Trophoblast cell (in vitro differentiated cells and primary cell): ENCODE measurements at regions not wholly inside any gene's neighbourhood (a gene's known extent, or its start where the extent isn't known, plus 50 kb on each side); places are given as distances from the start of the nearest gene placed in this dataset.

Experiments used
- DNase-seq, 2 donors: peaks; one replicate each; pipeline ENCODE4 v3.0.0-alpha.2; 2016
- H2AFZ ChIP-seq: 2 replicates; pipeline ENCODE4 v1.6.1; 2013; ENCODE audit warnings: low read length, moderate library complexity, mild to moderate bottlenecking; ENCODE audit not compliant: insufficient read depth, poor library complexity
- H2AK5ac ChIP-seq: 2 replicates; pipeline ENCODE4 v1.6.1; 2013; ENCODE audit warnings: mild to moderate bottlenecking, low read length
- H2BK120ac ChIP-seq: 2 replicates; pipeline ENCODE4 v1.6.1; 2013; ENCODE audit warnings: low read length, mild to moderate bottlenecking, moderate library complexity; ENCODE audit not compliant: insufficient read depth, poor library complexity
- H2BK12ac ChIP-seq: 2 replicates; pipeline ENCODE4 v1.6.1; 2013; ENCODE audit warnings: mild to moderate bottlenecking, low read length, moderate library complexity
- H2BK5ac ChIP-seq: 2 replicates; pipeline ENCODE4 v1.6.1; 2013; ENCODE audit warnings: low read length, low read depth, moderate library complexity, mild to moderate bottlenecking; ENCODE audit not compliant: poor library complexity
- H3K14ac ChIP-seq: 2 replicates; pipeline ENCODE4 v1.6.1; 2013; ENCODE audit warnings: mild to moderate bottlenecking, low read length
- H3K18ac ChIP-seq: 2 replicates; pipeline ENCODE4 v1.6.1; 2013; ENCODE audit warnings: mild to moderate bottlenecking, low read length
- H3K23ac ChIP-seq: 2 replicates; pipeline ENCODE4 v1.6.1; 2013; ENCODE audit warnings: low read length
- H3K27ac ChIP-seq: 2 replicates; pipeline ENCODE4 v1.5.1; 2013; ENCODE audit warnings: low read depth, mild to moderate bottlenecking, inconsistent platforms, low read length, moderate library complexity
- H3K27me3 ChIP-seq: 2 replicates; pipeline ENCODE4 v1.6.1; 2013; ENCODE audit warnings: inconsistent platforms, mild to moderate bottlenecking, low read length, moderate library complexity; ENCODE audit not compliant: insufficient read depth
- H3K36me3 ChIP-seq, 2 experiments: 1 replicate in 1 of 2; 2 replicates in 1 of 2; pipeline ENCODE4 v1.6.1; 2013; ENCODE audit warnings: low read length in 2 of 2, mild to moderate bottlenecking in 2 of 2, moderate library complexity in 1 of 2; ENCODE audit not compliant: insufficient read depth in 2 of 2, control insufficient read depth in 1 of 2
- H3K4ac ChIP-seq: 2 replicates; pipeline ENCODE4 v1.6.1; 2013; ENCODE audit warnings: low read depth, mild to moderate bottlenecking, low read length, moderate library complexity
- H3K4me1 ChIP-seq, 2 experiments: 1 replicate in 1 of 2; 2 replicates in 1 of 2; pipeline ENCODE4 v1.6.1; 2013; ENCODE audit warnings: low read length in 2 of 2, mild to moderate bottlenecking in 2 of 2, moderate library complexity in 1 of 2; ENCODE audit not compliant: insufficient read depth in 2 of 2, control insufficient read depth in 1 of 2
- H3K4me2 ChIP-seq: 2 replicates; pipeline ENCODE4 v1.6.1; 2013; ENCODE audit warnings: inconsistent platforms, mild to moderate bottlenecking, low read length, moderate library complexity
- H3K4me3 ChIP-seq: 2 replicates; pipeline ENCODE4 v1.5.1; 2013; ENCODE audit warnings: mild to moderate bottlenecking, low read depth, low read length, inconsistent platforms
- H3K79me1 ChIP-seq: one replicate; pipeline ENCODE4 v1.6.1; 2013; ENCODE audit warnings: low read length
- H3K79me2 ChIP-seq: 2 replicates; pipeline ENCODE4 v1.6.1; 2013; ENCODE audit warnings: low read length, mild to moderate bottlenecking; ENCODE audit not compliant: control insufficient read depth, insufficient read depth, poor library complexity
- H3K9ac ChIP-seq: 2 replicates; pipeline ENCODE4 v1.6.1; 2013; ENCODE audit warnings: mild to moderate bottlenecking, low read length
- H3K9me3 ChIP-seq: 2 replicates; pipeline ENCODE4 v1.6.1; 2013; ENCODE audit warnings: low read depth, mild to moderate bottlenecking, control low read depth, inconsistent platforms, low read length; ENCODE audit not compliant: insufficient read depth
- H4K12ac ChIP-seq: 2 replicates; pipeline ENCODE4 v1.6.1; 2013; ENCODE audit warnings: low read depth, mild to moderate bottlenecking, low read length, moderate library complexity
- H4K8ac ChIP-seq: 2 replicates; pipeline ENCODE4 v1.6.1; 2013; ENCODE audit warnings: low read depth, mild to moderate bottlenecking, low read length, moderate library complexity
- H4K91ac ChIP-seq: one replicate; pipeline ENCODE4 v1.6.1; 2013; ENCODE audit warnings: low read depth, mild to moderate bottlenecking, low read length, moderate library complexity
- WGBS: extraction: QIAGEN DNeasy Blood & Tissue Kit; methylation state at CpG from one replicate; pipeline ENCODE4 v1.1.7; 2013; ENCODE audit warnings: missing lambda C conversion rate; ENCODE audit not compliant: insufficient read length, insufficient coverage; ENCODE audit errors: extremely low coverage; 5-methylcytosine and 5-hydroxymethylcytosine counted together

DNA sequence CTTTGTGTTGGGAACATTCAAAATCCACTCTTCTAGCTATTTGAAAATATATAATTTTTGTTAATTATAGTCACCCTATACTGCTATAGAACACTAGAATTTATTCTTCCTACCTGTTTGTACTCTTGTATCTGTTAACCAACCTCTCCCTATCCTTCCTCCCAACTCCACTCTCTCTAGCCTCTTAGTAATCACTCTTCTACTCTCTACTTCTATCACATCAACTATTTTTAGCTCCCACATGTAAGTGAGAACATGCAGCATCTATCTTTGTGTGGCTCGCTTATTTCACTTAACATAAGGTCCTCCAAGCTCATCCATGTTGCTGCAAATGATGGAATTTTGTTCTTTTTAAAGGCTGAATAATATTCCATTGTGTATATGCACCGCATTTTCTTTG, 537.3 kb downstream of the MID1IP1 start:
- WGBS = no CpG with 5 or more reads among the region's 2 CpGs
- no peak for DNase-seq
- H3K36me3 ChIP-seq = no peaks in the 10 kb centered on the region
- H3K14ac ChIP-seq = no peak overlapping the region
- H3K9ac ChIP-seq = no peak overlapping the region
- H2BK120ac ChIP-seq = no peak overlapping the region
- no peak overlapping the region for H3K18ac ChIP-seq
- H3K79me2 ChIP-seq = no peaks in the 10 kb centered on the region
- H3K9me3 ChIP-seq = no peaks in the 10 kb centered on the region
- no peak overlapping the region for H3K4ac ChIP-seq
- H2AK5ac ChIP-seq = no peak overlapping the region
- no peaks in the 10 kb centered on the region for H3K4me1 ChIP-seq
- no peak overlapping the region for H3K23ac ChIP-seq
- no peak overlapping the region for H4K12ac ChIP-seq
- no peak overlapping the region for H4K8ac ChIP-seq
- no peak overlapping the region for H3K4me2 ChIP-seq
- no peak overlapping the region for H2BK5ac ChIP-seq
- no peak overlapping the region for H2BK12ac ChIP-seq
- no peak overlapping the region for H2AFZ ChIP-seq
- H4K91ac ChIP-seq = no peak overlapping the region
- no peak overlapping the region for H3K4me3 ChIP-seq
- no peaks in the 10 kb centered on the region for H3K27me3 ChIP-seq
- H3K27ac ChIP-seq = no peak overlapping the region
- H3K79me1 ChIP-seq = no peaks in the 10 kb centered on the region

DNA sequence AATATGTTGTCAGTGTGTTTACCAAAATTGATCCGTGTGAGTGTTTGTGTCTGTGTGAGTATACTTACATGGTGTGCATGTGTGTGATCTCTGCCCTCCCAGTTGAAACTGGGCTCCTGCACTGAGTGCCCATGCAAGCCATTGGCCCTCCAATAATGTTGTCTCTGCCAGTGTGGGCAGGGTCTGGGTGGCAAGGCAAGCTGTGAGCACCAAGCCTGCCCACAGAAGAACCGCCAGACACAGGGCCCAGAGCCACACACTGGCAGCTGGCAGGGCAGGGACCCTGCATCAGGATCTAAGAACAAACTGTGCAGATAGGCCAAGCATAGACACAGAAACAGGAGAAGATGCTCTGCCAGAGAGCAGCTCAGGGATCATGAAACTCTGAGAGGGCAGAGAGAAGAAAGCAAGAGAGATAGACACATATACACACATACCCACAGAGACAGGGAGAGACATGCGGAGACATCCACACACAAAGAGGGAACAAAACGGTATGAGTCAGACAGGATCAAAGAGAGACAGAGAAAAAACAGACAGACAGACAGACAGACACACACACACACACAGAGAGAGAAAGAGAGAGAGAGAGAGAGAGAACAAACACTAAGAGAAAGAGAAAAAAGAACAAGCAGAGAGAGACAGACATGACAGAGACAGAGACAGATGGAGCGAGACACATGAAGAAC, 555.0 kb downstream of the MID1IP1 start:
- no peak overlapping the region for H2AK5ac ChIP-seq
- H3K23ac ChIP-seq = no peak overlapping the region
- H3K4me2 ChIP-seq = no peak overlapping the region
- no peak overlapping the region for H4K8ac ChIP-seq
- no peak overlapping the region for H3K14ac ChIP-seq
- H2BK12ac ChIP-seq = no peak overlapping the region
- H3K79me2 ChIP-seq = no peaks in the 10 kb centered on the region
- H3K18ac ChIP-seq = no peak overlapping the region
- H4K91ac ChIP-seq = no peak overlapping the region
- no peak overlapping the region for H2BK120ac ChIP-seq
- no peak overlapping the region for H3K4me3 ChIP-seq
- no peak overlapping the region for H3K9ac ChIP-seq
- H3K27ac ChIP-seq = no peak overlapping the region
- no peak overlapping the region for H4K12ac ChIP-seq
- H3K9me3 ChIP-seq = no peaks in the 10 kb centered on the region
- no peak for DNase-seq
- no peaks in the 10 kb centered on the region for H3K27me3 ChIP-seq
- no peak overlapping the region for H3K4ac ChIP-seq
- no peak overlapping the region for H2BK5ac ChIP-seq
- H3K4me1 ChIP-seq = no peaks in the 10 kb centered on the region
- H2AFZ ChIP-seq = no peak overlapping the region
- WGBS = no CpG with 5 or more reads among the region's 5 CpGs
- H3K79me1 ChIP-seq = no peaks in the 10 kb centered on the region
- H3K36me3 ChIP-seq = no peaks in the 10 kb centered on the region

DNA sequence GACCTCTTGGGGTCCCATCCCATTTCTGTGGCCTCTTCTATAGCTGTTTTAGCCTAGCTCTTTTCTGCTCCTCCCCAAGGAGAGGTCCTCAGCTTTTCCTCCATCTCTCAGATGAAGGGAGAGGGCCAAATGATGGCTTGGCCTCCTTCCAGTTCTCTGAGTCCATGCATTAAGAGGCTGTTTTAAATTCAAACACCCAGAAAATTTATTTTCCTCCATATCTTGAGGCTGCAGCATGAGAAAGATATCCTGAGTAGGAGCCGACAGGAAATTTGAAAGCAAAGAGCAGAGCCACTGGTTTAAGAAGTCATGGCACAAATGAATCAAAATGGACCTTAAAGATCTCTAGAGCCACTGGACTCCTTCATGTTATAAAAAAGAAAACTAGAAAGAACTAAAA, 558.8 kb downstream of the MID1IP1 start:
- WGBS = no CpG with 5 or more reads among the region's 1 CpG
- Histone ChIP-seq H2AK5ac (no peak overlapping the region), H3K36me3 (no peaks in the 10 kb centered on the region), H2AFZ (no peak overlapping the region), H3K18ac (no peak overlapping the region), H2BK120ac (no peak overlapping the region), H3K4me1 (no peaks in the 10 kb centered on the region), H3K14ac (no peak overlapping the region), H2BK5ac (no peak overlapping the region), H3K4ac (no peak overlapping the region), H4K12ac (no peak overlapping the region), H3K9ac (no peak overlapping the region), H3K4me3 (no peak overlapping the region), H3K27ac (no peak overlapping the region), H3K27me3 (no peaks in the 10 kb centered on the region), H3K79me2 (no peaks in the 10 kb centered on the region), H3K9me3 (no peaks in the 10 kb centered on the region), H4K8ac (no peak overlapping the region), H3K4me2 (no peak overlapping the region), H4K91ac (no peak overlapping the region), H3K79me1 (no peaks in the 10 kb centered on the region), H2BK12ac (no peak overlapping the region), H3K23ac (no peak overlapping the region)
- no peak for DNase-seq

DNA sequence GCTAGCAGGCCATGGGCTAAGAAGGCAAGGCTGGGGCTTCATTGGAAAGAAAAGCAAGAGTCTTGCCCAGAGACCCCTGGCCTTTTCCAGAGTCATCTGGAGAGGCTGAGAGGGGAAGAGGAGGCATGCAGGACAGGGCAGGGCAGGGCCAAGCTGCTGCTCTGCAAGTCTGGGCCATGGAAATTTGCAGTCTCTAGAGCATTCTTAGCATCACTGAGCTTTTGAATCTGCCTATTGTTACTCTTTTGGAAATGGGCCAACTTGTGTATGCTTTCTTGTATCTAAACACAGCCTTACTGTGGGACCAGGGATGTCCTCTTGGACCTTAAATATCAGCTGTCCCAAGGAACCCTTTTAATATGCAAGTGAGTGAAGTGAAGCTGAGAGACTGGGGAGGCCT, 560.5 kb downstream of the MID1IP1 start:
- Histone ChIP-seq H3K18ac (no peak overlapping the region), H3K4me1 (no peaks in the 10 kb centered on the region), H3K36me3 (no peaks in the 10 kb centered on the region), H2BK5ac (no peak overlapping the region), H2AK5ac (no peak overlapping the region), H3K9ac (no peak overlapping the region), H3K9me3 (no peaks in the 10 kb centered on the region), H3K4me2 (no peak overlapping the region), H2BK120ac (no peak overlapping the region), H3K27ac (no peak overlapping the region), H2AFZ (no peak overlapping the region), H3K79me1 (no peaks in the 10 kb centered on the region), H4K12ac (no peak overlapping the region), H3K23ac (no peak overlapping the region), H3K4ac (no peak overlapping the region), H3K14ac (no peak overlapping the region), H4K8ac (no peak overlapping the region), H3K79me2 (no peaks in the 10 kb centered on the region), H4K91ac (no peak overlapping the region), H2BK12ac (no peak overlapping the region), H3K27me3 (no peaks in the 10 kb centered on the region), H3K4me3 (no peak overlapping the region)
- DNase-seq = no peak
